ENCODE measurements at regions not wholly inside any gene's neighbourhood (a gene's known extent, or its start where the extent isn't known, plus 50 kb on each side); places are given as distances from the start of the nearest gene placed in this dataset.

DNA sequence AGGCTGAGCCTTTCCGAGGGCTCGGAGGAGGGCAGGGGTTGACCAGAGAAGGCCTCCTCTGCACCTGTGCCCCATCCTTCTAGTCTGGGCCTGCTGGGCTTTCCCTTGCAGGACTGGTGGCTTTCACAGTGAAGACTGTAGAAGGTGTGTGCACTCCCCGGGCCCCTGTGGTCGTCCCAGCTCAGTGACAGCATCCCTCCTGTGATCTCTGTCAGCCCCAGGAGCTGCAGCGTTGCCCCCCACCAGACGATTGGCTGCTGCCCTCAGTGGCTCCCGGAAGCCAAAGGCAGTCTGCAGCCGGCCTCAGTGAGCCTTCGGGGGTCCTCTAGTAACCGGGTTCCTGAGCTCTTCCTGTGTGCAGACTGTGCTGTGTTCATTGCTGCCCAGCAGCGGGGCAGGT is 69.4 kb upstream of the EN2 start:
- TF ChIP-seq, protein P1, sequence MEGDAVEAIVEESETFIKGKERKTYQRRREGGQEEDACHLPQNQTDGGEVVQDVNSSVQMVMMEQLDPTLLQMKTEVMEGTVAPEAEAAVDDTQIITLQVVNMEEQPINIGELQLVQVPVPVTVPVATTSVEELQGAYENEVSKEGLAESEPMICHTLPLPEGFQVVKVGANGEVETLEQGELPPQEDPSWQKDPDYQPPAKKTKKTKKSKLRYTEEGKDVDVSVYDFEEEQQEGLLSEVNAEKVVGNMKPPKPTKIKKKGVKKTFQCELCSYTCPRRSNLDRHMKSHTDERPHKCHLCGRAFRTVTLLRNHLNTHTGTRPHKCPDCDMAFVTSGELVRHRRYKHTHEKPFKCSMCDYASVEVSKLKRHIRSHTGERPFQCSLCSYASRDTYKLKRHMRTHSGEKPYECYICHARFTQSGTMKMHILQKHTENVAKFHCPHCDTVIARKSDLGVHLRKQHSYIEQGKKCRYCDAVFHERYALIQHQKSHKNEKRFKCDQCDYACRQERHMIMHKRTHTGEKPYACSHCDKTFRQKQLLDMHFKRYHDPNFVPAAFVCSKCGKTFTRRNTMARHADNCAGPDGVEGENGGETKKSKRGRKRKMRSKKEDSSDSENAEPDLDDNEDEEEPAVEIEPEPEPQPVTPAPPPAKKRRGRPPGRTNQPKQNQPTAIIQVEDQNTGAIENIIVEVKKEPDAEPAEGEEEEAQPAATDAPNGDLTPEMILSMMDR (IDR thresholded peaks at IDR 0.05; ENCODE audit: control extremely low read depth, extremely low read depth) = no peak
- H3K9ac ChIP-seq (ENCODE audit: insufficient read depth in 1 of 2, low read length in 2 of 2) = no peak overlapping the region
- H3K27ac ChIP-seq (ENCODE audit: low read depth in 1 of 2, low read length in 1 of 2) = no peak overlapping the region
- H3K4me3 ChIP-seq = no peak overlapping the region
- peaks cover 0 to 3% (median 0%) of the 10 kb centered on the region in 4 donors for H3K9me3 ChIP-seq (ENCODE audit: control insufficient read depth in 4 of 4, insufficient read depth in 3 of 4, low read length in 3 of 4)
- H3K27me3 ChIP-seq (ENCODE audit: control insufficient read depth in 3 of 3, insufficient read depth in 3 of 3, low read length in 2 of 3) = peaks cover 10 to 67% (median 18%) of the 10 kb centered on the region in 3 donors
- WGBS, 2 donors = 48% methylated on average over 11 of the region's 11 CpGs
- no peak for DNase-seq
- H3K36me3 ChIP-seq (ENCODE audit: control insufficient read depth in 4 of 4, insufficient read depth in 4 of 4, low read length in 4 of 4) = no peaks in the 10 kb centered on the region
- ATAC-seq (ENCODE audit: insufficient read depth, low FRiP score) = no peak
- H3K4me1 ChIP-seq (ENCODE audit: control insufficient read depth in 5 of 5, insufficient read depth in 5 of 5, low read length in 5 of 5) = no peaks in the 10 kb centered on the region

DNA sequence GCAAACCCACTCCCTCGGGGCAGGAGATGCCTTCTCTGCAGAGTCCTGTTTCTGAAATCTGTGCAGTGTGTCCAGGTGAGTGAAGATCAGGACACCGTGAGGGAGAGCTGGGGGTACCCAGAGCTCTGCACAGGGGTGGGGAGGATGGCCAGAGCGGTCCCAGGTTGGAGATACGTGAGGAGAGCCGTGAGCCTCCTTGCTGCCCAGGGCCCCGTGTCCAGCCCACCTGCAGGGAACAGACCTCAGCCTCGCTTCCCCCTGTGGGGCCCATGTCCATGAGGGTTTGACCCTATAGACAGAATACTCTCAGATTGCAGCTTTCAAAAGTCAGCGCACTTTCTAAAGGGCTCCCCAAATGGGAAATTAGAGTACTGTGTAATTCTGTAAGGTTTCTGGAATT is 66.5 kb upstream of the EN2 start:
- WGBS, 2 donors = 78 to 88% methylated on average over 8 of the region's 8 CpGs
- H3K4me3 ChIP-seq = no peak overlapping the region
- H3K4me1 ChIP-seq (ENCODE audit: control insufficient read depth in 5 of 5, insufficient read depth in 5 of 5, low read length in 5 of 5) = no peaks in the 10 kb centered on the region
- TF ChIP-seq, protein P1 (IDR thresholded peaks at IDR 0.05; ENCODE audit: control extremely low read depth, extremely low read depth) = no peak
- H3K9me3 ChIP-seq (ENCODE audit: control insufficient read depth in 4 of 4, insufficient read depth in 3 of 4, low read length in 3 of 4) = no peaks in the 10 kb centered on the region
- H3K27me3 ChIP-seq (ENCODE audit: control insufficient read depth in 3 of 3, insufficient read depth in 3 of 3, low read length in 2 of 3) = peaks cover 9 to 51% (median 10%) of the 10 kb centered on the region in 3 donors
- DNase-seq (no peak), ATAC-seq (ENCODE audit: insufficient read depth, low FRiP score) (no peak)
- no peak overlapping the region for H3K27ac ChIP-seq (ENCODE audit: low read depth in 1 of 2, low read length in 1 of 2)
- H3K36me3 ChIP-seq (ENCODE audit: control insufficient read depth in 4 of 4, insufficient read depth in 4 of 4, low read length in 4 of 4) = no peaks in the 10 kb centered on the region
- H3K9ac ChIP-seq (ENCODE audit: insufficient read depth in 1 of 2, low read length in 2 of 2) = no peak overlapping the region

DNA sequence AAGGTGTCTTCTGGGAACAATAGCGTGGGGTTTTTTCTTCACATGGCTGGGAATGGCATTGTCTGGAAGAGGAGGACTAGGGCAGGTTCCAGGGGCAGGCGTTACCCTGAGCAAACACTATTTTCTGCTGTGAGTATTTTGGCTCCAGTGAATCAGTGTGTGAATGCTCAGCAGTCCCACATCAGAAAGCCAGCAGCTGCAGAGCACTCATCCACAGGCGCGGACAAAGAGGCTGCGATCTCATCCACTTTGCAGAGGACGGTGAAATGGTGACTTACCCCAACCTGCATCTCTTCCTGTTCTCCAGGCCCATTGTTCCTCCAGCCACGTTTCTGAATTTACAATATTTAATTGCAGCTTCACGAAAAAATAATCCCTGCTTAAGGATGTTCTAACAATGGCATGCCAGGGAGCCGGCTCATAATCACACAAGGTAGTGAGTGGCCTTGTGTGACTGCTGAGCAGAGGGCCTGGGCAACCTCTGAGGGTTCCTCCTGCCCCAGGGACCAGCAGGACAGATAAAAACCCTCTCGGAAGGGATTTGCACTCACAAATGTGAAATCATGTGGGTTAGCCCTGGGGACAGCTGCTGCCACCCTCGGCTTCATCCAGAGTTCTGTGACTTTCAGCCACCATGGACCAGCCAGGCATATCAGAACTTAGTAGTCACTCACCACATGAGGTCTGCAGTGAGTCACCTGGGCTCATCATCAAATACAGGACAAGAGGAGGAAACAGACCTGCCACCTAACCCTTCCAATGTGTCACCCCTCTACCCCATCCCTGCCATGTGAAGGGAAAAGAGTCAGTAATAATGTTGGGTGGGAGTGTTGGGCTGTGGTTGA is 65.0 kb upstream of the EN2 start:
- Histone ChIP-seq H3K4me1 (ENCODE audit: control insufficient read depth in 5 of 5, insufficient read depth in 5 of 5, low read length in 5 of 5) (no peaks in the 10 kb centered on the region), H3K9me3 (ENCODE audit: control insufficient read depth in 4 of 4, insufficient read depth in 3 of 4, low read length in 3 of 4) (no peaks in the 10 kb centered on the region), H3K4me3 (no peak overlapping the region), H3K9ac (ENCODE audit: insufficient read depth in 1 of 2, low read length in 2 of 2) (no peak overlapping the region), H3K36me3 (ENCODE audit: control insufficient read depth in 4 of 4, insufficient read depth in 4 of 4, low read length in 4 of 4) (no peaks in the 10 kb centered on the region), H3K27me3 (ENCODE audit: control insufficient read depth in 3 of 3, insufficient read depth in 3 of 3, low read length in 2 of 3) (peaks cover 2 to 36% (median 5%) of the 10 kb centered on the region in 3 donors), H3K27ac (ENCODE audit: low read depth in 1 of 2, low read length in 1 of 2) (no peak overlapping the region)
- TF ChIP-seq, protein P1 (IDR thresholded peaks at IDR 0.05; ENCODE audit: control extremely low read depth, extremely low read depth) = no peak
- WGBS, 2 donors = 74 to 85% methylated on average over 11 of the region's 11 CpGs
- ATAC-seq (ENCODE audit: insufficient read depth, low FRiP score) (no peak), DNase-seq (no peak)

All from lung (tissue), 11 donors.